Gastrocnemius medialis (tissue), 4 donors: ENCODE measurements at regions not wholly inside any gene's neighbourhood (a gene's known extent, or its start where the extent isn't known, plus 50 kb on each side); places are given as distances from the start of the nearest gene placed in this dataset.

Source experiments
- POLR2A ChIP-seq, 2 donors: fragments of 450-650 bp; IDR thresholded peaks; one replicate each; pipeline ENCODE4 v1.6.1; 2017; ENCODE audit warnings: antibody characterized with exemption in 2 of 2, mild to moderate bottlenecking in 2 of 2, moderate library complexity in 2 of 2
- TF ChIP-seq, protein P1 (sequence below), 5 experiments: fragments of 450-650 bp in 3 of 5; fragments of 200-600 bp in 2 of 5; sonication (generic) in 2 of 5; IDR thresholded peaks in 4 of 5; conservative IDR thresholded peaks in 1 of 5; 1 replicate in 4 of 5; 2 replicates in 1 of 5; pipeline ENCODE4 v1.5.1; 2016 to 2019; ENCODE audit warnings: antibody characterized with exemption in 5 of 5, mild to moderate bottlenecking in 3 of 5, moderate library complexity in 3 of 5

DNA sequence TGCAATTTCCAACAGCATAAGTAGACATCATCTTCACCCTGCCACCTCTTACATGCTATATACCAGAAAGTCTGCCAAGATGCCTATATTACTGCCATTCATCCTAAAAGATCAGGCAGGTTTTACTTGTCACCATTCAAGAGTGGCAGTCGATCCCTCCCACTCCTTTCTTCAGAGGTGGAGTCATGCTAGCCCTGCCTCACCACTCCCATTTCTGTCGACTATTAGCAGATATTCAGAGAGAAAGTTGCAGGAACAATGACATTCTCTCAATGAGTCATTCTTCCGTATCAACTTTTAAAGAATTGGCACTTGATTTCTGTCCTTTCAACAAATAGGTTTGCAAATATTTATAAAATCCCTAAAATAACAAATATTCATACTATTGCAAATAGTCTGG is 1060.1 kb downstream of the ADGRL3 start:
- TF ChIP-seq POLR2A (IDR thresholded peaks at IDR 0.05): no peak
- TF ChIP-seq, protein P1, sequence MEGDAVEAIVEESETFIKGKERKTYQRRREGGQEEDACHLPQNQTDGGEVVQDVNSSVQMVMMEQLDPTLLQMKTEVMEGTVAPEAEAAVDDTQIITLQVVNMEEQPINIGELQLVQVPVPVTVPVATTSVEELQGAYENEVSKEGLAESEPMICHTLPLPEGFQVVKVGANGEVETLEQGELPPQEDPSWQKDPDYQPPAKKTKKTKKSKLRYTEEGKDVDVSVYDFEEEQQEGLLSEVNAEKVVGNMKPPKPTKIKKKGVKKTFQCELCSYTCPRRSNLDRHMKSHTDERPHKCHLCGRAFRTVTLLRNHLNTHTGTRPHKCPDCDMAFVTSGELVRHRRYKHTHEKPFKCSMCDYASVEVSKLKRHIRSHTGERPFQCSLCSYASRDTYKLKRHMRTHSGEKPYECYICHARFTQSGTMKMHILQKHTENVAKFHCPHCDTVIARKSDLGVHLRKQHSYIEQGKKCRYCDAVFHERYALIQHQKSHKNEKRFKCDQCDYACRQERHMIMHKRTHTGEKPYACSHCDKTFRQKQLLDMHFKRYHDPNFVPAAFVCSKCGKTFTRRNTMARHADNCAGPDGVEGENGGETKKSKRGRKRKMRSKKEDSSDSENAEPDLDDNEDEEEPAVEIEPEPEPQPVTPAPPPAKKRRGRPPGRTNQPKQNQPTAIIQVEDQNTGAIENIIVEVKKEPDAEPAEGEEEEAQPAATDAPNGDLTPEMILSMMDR (IDR thresholded peaks at IDR 0.05 in 4 of 5, conservative IDR thresholded peaks at IDR 0.05 in 1 of 5): no peak
